ENCODE measurements at regions not wholly inside any gene's neighbourhood (a gene's known extent, or its start where the extent isn't known, plus 50 kb on each side); places are given as distances from the start of the nearest gene placed in this dataset.
A peak's percentile ranks its signal among the peaks of the same experiment; 100 is the strongest.

DNA sequence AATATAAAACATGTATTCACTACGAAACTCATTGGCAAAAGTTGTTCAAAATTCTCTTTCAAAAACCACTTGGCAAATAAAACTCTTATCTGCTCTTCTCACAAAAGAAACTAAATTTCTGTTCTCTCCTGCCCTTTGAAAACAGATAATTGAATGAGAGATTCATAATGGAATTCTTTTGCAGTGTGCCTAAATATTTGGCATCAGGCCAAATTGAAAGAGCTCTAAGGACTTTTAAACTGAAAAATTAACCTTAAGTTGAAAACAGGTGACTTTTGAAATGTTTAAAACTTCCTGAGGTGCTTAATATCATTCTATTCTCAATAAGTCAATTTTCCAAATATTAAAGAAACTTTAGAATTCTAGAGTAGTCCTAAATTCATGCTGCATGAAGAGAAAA lies 136.4 kb downstream of the FSCB start:
- no peak for DNase-seq
- H3K9me3 Mint-ChIP-seq (ENCODE audit: unreplicated experiment): peaks cover 16% of the 10 kb centered on the region
- POLR2A ChIA-PET: no interaction called here

DNA sequence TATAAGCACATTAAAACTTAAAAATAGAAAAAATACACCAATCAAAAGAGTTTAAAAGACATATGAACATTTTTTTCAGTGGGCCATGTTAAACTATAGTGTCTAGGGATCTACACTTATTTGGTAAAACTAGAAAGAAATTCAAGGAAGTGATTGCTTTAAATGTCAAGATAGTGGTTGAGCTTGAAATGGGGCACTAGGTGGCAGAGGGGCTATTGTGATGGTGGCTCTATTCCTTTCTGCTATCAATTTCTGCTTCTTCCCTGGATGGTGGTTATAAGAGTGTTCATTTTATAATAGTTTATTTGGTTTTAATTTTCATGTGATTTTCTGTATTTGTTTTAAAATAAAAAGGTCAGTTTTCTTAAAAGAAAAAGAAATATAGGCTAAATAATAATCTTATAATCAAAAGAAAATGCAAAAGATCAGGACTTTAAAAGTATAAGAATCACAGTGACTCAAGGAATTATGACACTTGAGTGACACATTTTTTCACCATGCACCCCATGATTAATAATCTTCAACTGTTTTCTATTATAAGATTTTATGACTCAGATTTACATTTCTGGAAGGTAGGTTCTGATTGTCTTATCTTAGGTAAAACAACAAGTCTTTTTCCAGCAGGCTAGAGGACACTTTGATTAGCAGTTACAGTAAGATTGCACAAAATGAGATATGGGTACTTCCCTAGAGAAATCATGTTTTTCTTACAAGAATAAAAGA lies 137.5 kb downstream of the FSCB start:
- Histone ChIP-seq H3K4me3 (ENCODE audit: low read depth, low read length) (no peak overlapping the region), H3K27me3 (replicated peaks; ENCODE audit: control insufficient read depth, insufficient read depth, low read length) (no peaks in the 10 kb centered on the region), H3K9me3 (no peaks in the 10 kb centered on the region), H3K4me1 (no peaks in the 10 kb centered on the region), H3K36me3 (ENCODE audit: control insufficient read depth, insufficient read depth, low read length) (no peaks in the 10 kb centered on the region)
- no peak overlapping the region for H3K4me3 Mint-ChIP-seq (ENCODE audit: unreplicated experiment)
- H3K27ac Mint-ChIP-seq (ENCODE audit: unreplicated experiment): no peak overlapping the region
- no TSS peak for BruUV-seq (replicated peaks)
- H3K9me3 Mint-ChIP-seq (ENCODE audit: unreplicated experiment): peaks cover 22% of the 10 kb centered on the region
- no peaks in the 10 kb centered on the region for H3K4me1 Mint-ChIP-seq (ENCODE audit: low read depth, unreplicated experiment)
- POLR2A ChIA-PET: no interaction called here
- DNase-seq: no peak
- no peaks in the 10 kb centered on the region for H3K27me3 Mint-ChIP-seq (ENCODE audit: insufficient read depth, unreplicated experiment)
- TF ChIP-seq, protein P1, sequence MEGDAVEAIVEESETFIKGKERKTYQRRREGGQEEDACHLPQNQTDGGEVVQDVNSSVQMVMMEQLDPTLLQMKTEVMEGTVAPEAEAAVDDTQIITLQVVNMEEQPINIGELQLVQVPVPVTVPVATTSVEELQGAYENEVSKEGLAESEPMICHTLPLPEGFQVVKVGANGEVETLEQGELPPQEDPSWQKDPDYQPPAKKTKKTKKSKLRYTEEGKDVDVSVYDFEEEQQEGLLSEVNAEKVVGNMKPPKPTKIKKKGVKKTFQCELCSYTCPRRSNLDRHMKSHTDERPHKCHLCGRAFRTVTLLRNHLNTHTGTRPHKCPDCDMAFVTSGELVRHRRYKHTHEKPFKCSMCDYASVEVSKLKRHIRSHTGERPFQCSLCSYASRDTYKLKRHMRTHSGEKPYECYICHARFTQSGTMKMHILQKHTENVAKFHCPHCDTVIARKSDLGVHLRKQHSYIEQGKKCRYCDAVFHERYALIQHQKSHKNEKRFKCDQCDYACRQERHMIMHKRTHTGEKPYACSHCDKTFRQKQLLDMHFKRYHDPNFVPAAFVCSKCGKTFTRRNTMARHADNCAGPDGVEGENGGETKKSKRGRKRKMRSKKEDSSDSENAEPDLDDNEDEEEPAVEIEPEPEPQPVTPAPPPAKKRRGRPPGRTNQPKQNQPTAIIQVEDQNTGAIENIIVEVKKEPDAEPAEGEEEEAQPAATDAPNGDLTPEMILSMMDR (IDR thresholded peaks at IDR 0.05; ENCODE audit: insufficient read depth in 1 of 2, low read depth in 1 of 2, low read length in 1 of 2, severe bottlenecking in 1 of 2, unreplicated experiment in 1 of 2): peak; percentile 12 to 15
- no peaks in the 10 kb centered on the region for H3K36me3 Mint-ChIP-seq (ENCODE audit: insufficient read depth, unreplicated experiment)
- CTCF ChIA-PET: no interaction called here
- intact Hi-C loops (cut with micrococcal nuclease; ENCODE audit: unreplicated experiment): loop anchor here (1.0 kb wide), 1 partner anchor 288 kb away; no protein-coding TSS in a partner anchor

More for the DNA sequence above, 136.4 kb downstream of the FSCB start:
- H3K27ac Mint-ChIP-seq (ENCODE audit: unreplicated experiment): no peak overlapping the region
- Histone ChIP-seq H3K9me3 (no peaks in the 10 kb centered on the region), H3K36me3 (ENCODE audit: control insufficient read depth, insufficient read depth, low read length) (no peaks in the 10 kb centered on the region), H3K27me3 (replicated peaks; ENCODE audit: control insufficient read depth, insufficient read depth, low read length) (no peaks in the 10 kb centered on the region), H3K4me1 (no peaks in the 10 kb centered on the region), H3K4me3 (ENCODE audit: low read depth, low read length) (no peak overlapping the region)
- no peaks in the 10 kb centered on the region for H3K4me1 Mint-ChIP-seq (ENCODE audit: low read depth, unreplicated experiment)
- no TSS peak for BruUV-seq (replicated peaks)
- H3K4me3 Mint-ChIP-seq (ENCODE audit: unreplicated experiment): no peak overlapping the region
- H3K27me3 Mint-ChIP-seq (ENCODE audit: insufficient read depth, unreplicated experiment): no peaks in the 10 kb centered on the region
- intact Hi-C loops (cut with micrococcal nuclease; ENCODE audit: unreplicated experiment): no loop called here
- CTCF ChIA-PET: no interaction called here
- TF ChIP-seq, protein P1 (IDR thresholded peaks at IDR 0.05; ENCODE audit: insufficient read depth in 1 of 2, low read depth in 1 of 2, low read length in 1 of 2, severe bottlenecking in 1 of 2, unreplicated experiment in 1 of 2): no peak
- H3K36me3 Mint-ChIP-seq (ENCODE audit: insufficient read depth, unreplicated experiment): no peaks in the 10 kb centered on the region

DNA sequence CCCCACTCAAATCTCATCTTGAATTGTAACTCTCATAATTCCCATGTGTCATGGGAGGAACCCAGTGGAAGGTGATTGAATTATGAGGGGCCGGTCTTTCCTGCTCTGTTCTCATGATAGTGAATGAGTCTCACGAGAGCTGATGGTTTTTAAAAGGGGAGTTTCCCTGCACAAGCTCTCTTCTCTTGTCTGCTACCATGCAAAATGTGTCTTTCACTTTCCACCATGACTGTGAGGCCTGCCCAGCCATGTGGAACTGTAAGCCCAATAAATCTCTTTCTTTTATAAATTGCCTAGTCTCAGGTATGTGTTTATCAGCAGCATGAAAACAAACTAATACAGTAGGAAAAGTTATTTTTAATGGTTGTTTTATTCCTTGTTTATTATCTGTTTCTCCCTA lies 146.0 kb downstream of the FSCB start:
- no peak overlapping the region for H3K27ac Mint-ChIP-seq (ENCODE audit: unreplicated experiment)
- Histone ChIP-seq H3K9me3 (no peaks in the 10 kb centered on the region), H3K27me3 (replicated peaks; ENCODE audit: control insufficient read depth, insufficient read depth, low read length) (no peaks in the 10 kb centered on the region), H3K36me3 (ENCODE audit: control insufficient read depth, insufficient read depth, low read length) (no peaks in the 10 kb centered on the region), H3K4me3 (ENCODE audit: low read depth, low read length) (no peak overlapping the region), H3K4me1 (no peaks in the 10 kb centered on the region)
- TF ChIP-seq, protein P1 (IDR thresholded peaks at IDR 0.05; ENCODE audit: insufficient read depth in 1 of 2, low read depth in 1 of 2, low read length in 1 of 2, severe bottlenecking in 1 of 2, unreplicated experiment in 1 of 2): no peak
- peaks cover 28% of the 10 kb centered on the region for H3K9me3 Mint-ChIP-seq (ENCODE audit: unreplicated experiment)
- no peak for DNase-seq
- CTCF ChIA-PET: no interaction called here
- no peak overlapping the region for H3K4me3 Mint-ChIP-seq (ENCODE audit: unreplicated experiment)
- no TSS peak for BruUV-seq (replicated peaks)
- intact Hi-C loops (cut with micrococcal nuclease; ENCODE audit: unreplicated experiment): no loop called here
- H3K4me1 Mint-ChIP-seq (ENCODE audit: low read depth, unreplicated experiment): no peaks in the 10 kb centered on the region
- H3K36me3 Mint-ChIP-seq (ENCODE audit: insufficient read depth, unreplicated experiment): no peaks in the 10 kb centered on the region
- H3K27me3 Mint-ChIP-seq (ENCODE audit: insufficient read depth, unreplicated experiment): no peaks in the 10 kb centered on the region
- POLR2A ChIA-PET: no interaction called here

All from Caco-2 (cell line).